GM18951 (cell line): ENCODE measurements at regions not wholly inside any gene's neighbourhood (a gene's known extent, or its start where the extent isn't known, plus 50 kb on each side); places are given as distances from the start of the nearest gene placed in this dataset.

Source experiments
- POLR2A ChIP-seq: IDR thresholded peaks from 4 replicates; pipeline ENCODE4 v1.6.1; 2011; ENCODE audit warnings: mild to moderate bottlenecking; ENCODE audit not compliant: insufficient read length, insufficient read depth; ENCODE audit errors: extremely low read depth
- in situ Hi-C: fragments of 300-500 bp; cut with MboI; formaldehyde crosslinking; loops from one replicate; pipeline ENCODE4 v1.12.0; 2022; ENCODE audit warnings: low sequenced_read_pairs, mixed read lengths, inconsistent platforms; ENCODE audit not compliant: unreplicated experiment

DNA sequence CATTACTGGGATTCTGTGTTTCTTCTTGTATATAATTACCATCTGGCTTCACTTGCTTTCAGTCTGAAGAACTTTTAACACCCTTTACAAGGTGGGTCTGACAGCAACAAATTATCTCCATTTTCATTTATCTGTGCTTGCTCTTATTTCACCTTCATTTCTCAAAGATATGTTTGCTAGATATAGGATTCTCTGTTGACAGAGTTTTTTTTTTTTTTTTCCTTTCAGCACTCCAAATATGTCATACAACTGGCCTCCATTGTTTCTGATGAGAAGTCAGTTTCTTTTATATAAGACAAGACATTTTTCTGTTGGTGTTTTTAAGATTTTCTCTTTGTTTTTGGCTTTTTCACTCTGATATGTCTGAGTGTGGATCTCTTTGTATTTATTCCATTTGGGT, 59.3 kb upstream of the TACR1 start:
- in situ Hi-C loops, result no loop called here
- no peak for TF ChIP-seq POLR2A

DNA sequence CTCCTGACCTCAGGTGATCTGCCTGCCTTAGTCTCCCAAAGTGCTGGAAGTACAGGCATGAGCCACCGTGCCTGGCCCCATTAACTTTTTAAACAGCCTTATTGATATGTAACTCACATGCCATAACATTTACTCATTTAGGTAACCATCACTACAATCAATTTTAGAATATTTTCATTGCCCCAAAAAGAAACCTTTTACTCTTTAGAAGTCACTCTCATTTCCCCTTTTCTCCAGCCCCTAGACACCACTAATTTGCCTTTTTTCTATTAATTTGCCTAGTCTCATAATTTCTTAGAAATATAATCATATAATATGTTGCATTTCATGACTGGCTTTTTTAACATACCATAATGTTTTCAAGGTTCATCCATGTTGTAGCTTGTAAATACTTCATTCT, 57.2 kb upstream of the TACR1 start:
- in situ Hi-C loops, result no loop called here

GRCh38 chr2:75253526-75253925, 54.2 kb upstream of the TACR1 start:
- in situ Hi-C loops, result no loop called here
- TF ChIP-seq POLR2A, result no peak

More for the DNA sequence above, 57.2 kb upstream of the TACR1 start:
- no peak for TF ChIP-seq POLR2A

DNA sequence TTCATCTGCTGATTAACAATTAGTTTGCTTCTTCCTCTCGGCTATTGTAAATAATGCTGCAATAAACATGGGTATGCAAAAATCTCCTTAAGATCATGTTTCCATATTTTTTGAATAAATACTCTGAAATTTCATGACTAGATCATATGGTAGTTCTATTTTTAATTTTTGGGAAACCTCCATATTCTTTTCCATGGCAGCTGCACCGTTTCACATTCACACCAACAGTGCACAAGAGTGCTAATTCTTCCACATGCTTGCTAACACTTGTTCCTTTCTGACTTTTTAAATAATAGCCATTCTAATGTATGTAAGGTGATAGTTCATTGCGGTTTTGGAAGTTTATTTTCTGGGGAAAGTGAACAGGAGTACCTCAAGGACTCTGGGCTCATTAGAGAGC, 52.6 kb upstream of the TACR1 start:
- in situ Hi-C loops, result no loop called here
- TF ChIP-seq POLR2A, result no peak
